ENCODE measurements at regions not wholly inside any gene's neighbourhood (a gene's known extent, or its start where the extent isn't known, plus 50 kb on each side); places are given as distances from the start of the nearest gene placed in this dataset.

- H3K9me3 Mint-ChIP-seq: no peaks in the 10 kb centered on the region
- peaks cover 12% of the 10 kb centered on the region for H3K36me3 Mint-ChIP-seq
- H3K27ac Mint-ChIP-seq: peak overlapping the region; percentile 3
- DNase-seq (ENCODE audit: low spot score): no peak
- H3K27me3 ChIP-seq: no peaks in the 10 kb centered on the region
- peaks cover 4% of the 10 kb centered on the region for H3K36me3 ChIP-seq
- peaks cover 92% of the 10 kb centered on the region for H3K4me1 ChIP-seq
- H2AFZ ChIP-seq (replicated peaks): no peak overlapping the region
- H3K4me1 Mint-ChIP-seq: peaks cover 86% of the 10 kb centered on the region
- no peaks in the 10 kb centered on the region for H3K9me3 ChIP-seq (ENCODE audit: low read depth)
- peaks cover 65% of the 10 kb centered on the region for H3F3A ChIP-seq (ENCODE audit: low read depth)
- no peaks in the 10 kb centered on the region for H3K27me3 Mint-ChIP-seq (ENCODE audit: insufficient read depth, low read depth)
- TF ChIP-seq EZH2phosphoT487 (IDR thresholded peaks at IDR 0.05) (no peak), EZH2 (IDR thresholded peaks at IDR 0.05) (no peak), CTCF (IDR thresholded peaks at IDR 0.05) (no peak)
- H3K79me2 ChIP-seq (ENCODE audit: low read depth): peaks cover 92% of the 10 kb centered on the region
- H3K9ac ChIP-seq: no peak overlapping the region
- H3K27ac ChIP-seq: no peak overlapping the region
- H4K20me1 ChIP-seq (ENCODE audit: low read depth): no peaks in the 10 kb centered on the region
- no peak overlapping the region for H3K4me3 ChIP-seq
- H3K4me3 Mint-ChIP-seq: no peak overlapping the region
- no peak overlapping the region for H3K4me2 ChIP-seq
These were observed 72.6 kb upstream of the IPO9 start for GRCh38 chr1:201756406-201756805.

- H3K27ac Mint-ChIP-seq: peak overlapping the region; percentile 23
- TF ChIP-seq EZH2 (IDR thresholded peaks at IDR 0.05): no peak
- no peak for TF ChIP-seq EZH2phosphoT487 (IDR thresholded peaks at IDR 0.05)
- TF ChIP-seq CTCF (IDR thresholded peaks at IDR 0.05): no peak
- peaks cover 82% of the 10 kb centered on the region for H3K4me1 Mint-ChIP-seq
- no peak overlapping the region for H3K9ac ChIP-seq
- no peak overlapping the region for H3K4me3 Mint-ChIP-seq
- peaks cover 4% of the 10 kb centered on the region for H3K36me3 ChIP-seq
- no peak overlapping the region for H2AFZ ChIP-seq (replicated peaks)
- H3K4me1 ChIP-seq: peaks cover 94% of the 10 kb centered on the region
- no peaks in the 10 kb centered on the region for H3K27me3 Mint-ChIP-seq (ENCODE audit: insufficient read depth, low read depth)
- no peaks in the 10 kb centered on the region for H3K9me3 Mint-ChIP-seq
- no peak overlapping the region for H3K4me3 ChIP-seq
- no peaks in the 10 kb centered on the region for H3K9me3 ChIP-seq (ENCODE audit: low read depth)
- H3K36me3 Mint-ChIP-seq: peaks cover 13% of the 10 kb centered on the region
- H4K20me1 ChIP-seq (ENCODE audit: low read depth): no peaks in the 10 kb centered on the region
- H3K27me3 ChIP-seq: no peaks in the 10 kb centered on the region
- H3K4me2 ChIP-seq: peak overlapping the region; percentile 58
- peaks cover 100% of the 10 kb centered on the region for H3K79me2 ChIP-seq (ENCODE audit: low read depth)
- H3F3A ChIP-seq (ENCODE audit: low read depth): peaks cover 65% of the 10 kb centered on the region
- H3K27ac ChIP-seq: peak overlapping the region; percentile 96
- no peak for DNase-seq (ENCODE audit: low spot score)
These were observed 70.4 kb upstream of the IPO9 start for GRCh38 chr1:201758499-201759050.

- Histone ChIP-seq H3K79me2 (ENCODE audit: low read depth) (peaks cover 100% of the 10 kb centered on the region), H3K4me2 (peak overlapping the region; percentile 58)
These were observed 69.7 kb upstream of the IPO9 start for GRCh38 chr1:201759194-201759815.

More at GRCh38 chr1:201759194-201759815, 69.7 kb upstream of the IPO9 start:
- Histone ChIP-seq H3K4me3 (no peak overlapping the region), H3K27ac (peak overlapping the region; percentile 96), H3K4me1 (peaks cover 94% of the 10 kb centered on the region), H4K20me1 (ENCODE audit: low read depth) (no peaks in the 10 kb centered on the region), H3K36me3 (peaks cover 4% of the 10 kb centered on the region), H3F3A (ENCODE audit: low read depth) (peaks cover 64% of the 10 kb centered on the region), H3K9ac (no peak overlapping the region), H3K27me3 (no peaks in the 10 kb centered on the region), H2AFZ (replicated peaks) (no peak overlapping the region), H3K9me3 (ENCODE audit: low read depth) (no peaks in the 10 kb centered on the region)
- peaks cover 78% of the 10 kb centered on the region for H3K4me1 Mint-ChIP-seq
- H3K27me3 Mint-ChIP-seq (ENCODE audit: insufficient read depth, low read depth): no peaks in the 10 kb centered on the region
- no peak for DNase-seq (ENCODE audit: low spot score)
- TF ChIP-seq EZH2phosphoT487 (IDR thresholded peaks at IDR 0.05) (no peak), CTCF (IDR thresholded peaks at IDR 0.05) (no peak), EZH2 (IDR thresholded peaks at IDR 0.05) (no peak)
- H3K36me3 Mint-ChIP-seq: peaks cover 14% of the 10 kb centered on the region
- peak overlapping the region; percentile 82 for H3K27ac Mint-ChIP-seq
- H3K4me3 Mint-ChIP-seq: no peak overlapping the region
- H3K9me3 Mint-ChIP-seq: no peaks in the 10 kb centered on the region
